HG03097 (cell line): ENCODE measurements at regions not wholly inside any gene's neighbourhood (a gene's known extent, or its start where the extent isn't known, plus 50 kb on each side); places are given as distances from the start of the nearest gene placed in this dataset.

Experiments
- ATAC-seq: cut with Tn5 transposase; IDR thresholded peaks from one replicate; pipeline ENCODE4 v1.9.1; 2021; ENCODE audit not compliant: unreplicated experiment, low FRiP score

GRCh38 chr11:109911488-109911887 lies 181.7 kb upstream of the ZC3H12C start:
- no peak for ATAC-seq

- ATAC-seq = no peak
Measured at GRCh38 chr11:109914038-109914437, 179.2 kb upstream of the ZC3H12C start.

- ATAC-seq = no peak
Measured at GRCh38 chr11:109914809-109915653, 178.2 kb upstream of the ZC3H12C start.

GRCh38 chr11:109926941-109927340 lies 166.3 kb upstream of the ZC3H12C start:
- ATAC-seq = no peak

- ATAC-seq = no peak
Measured at GRCh38 chr11:109929308-109929707, 163.9 kb upstream of the ZC3H12C start.

GRCh38 chr11:109933126-109933525 lies 160.1 kb upstream of the ZC3H12C start:
- no peak for ATAC-seq

GRCh38 chr11:109934151-109934550 lies 159.0 kb upstream of the ZC3H12C start:
- no peak for ATAC-seq

- no peak for ATAC-seq
Measured at GRCh38 chr11:109936661-109937180, 156.5 kb upstream of the ZC3H12C start.

- no peak for ATAC-seq
Measured at GRCh38 chr11:109937968-109938367, 155.2 kb upstream of the ZC3H12C start.

GRCh38 chr11:109939166-109939810 lies 153.9 kb upstream of the ZC3H12C start:
- no peak for ATAC-seq

- no peak for ATAC-seq
Measured at GRCh38 chr11:109940816-109941215, 152.4 kb upstream of the ZC3H12C start.

GRCh38 chr11:109945626-109946321 lies 147.4 kb upstream of the ZC3H12C start:
- ATAC-seq = peak; percentile 61

GRCh38 chr11:109946322-109946846 lies 146.8 kb upstream of the ZC3H12C start:
- peak; percentile 91 for ATAC-seq

- no peak for ATAC-seq
Measured at GRCh38 chr11:109954534-109954933, 138.7 kb upstream of the ZC3H12C start.

GRCh38 chr11:109956124-109956793 lies 136.9 kb upstream of the ZC3H12C start:
- peak; percentile 72 for ATAC-seq

GRCh38 chr11:109957000-109957399 lies 136.2 kb upstream of the ZC3H12C start:
- ATAC-seq = peak; percentile 48

- no peak for ATAC-seq
Measured at GRCh38 chr11:109957601-109958000, 135.6 kb upstream of the ZC3H12C start.

GRCh38 chr11:109958131-109958820 lies 134.9 kb upstream of the ZC3H12C start:
- no peak for ATAC-seq

- ATAC-seq = no peak
Measured at GRCh38 chr11:109958821-109959166, 134.4 kb upstream of the ZC3H12C start.

GRCh38 chr11:109960831-109961230 lies 132.4 kb upstream of the ZC3H12C start:
- ATAC-seq = no peak
